Ishikawa (cell line): ENCODE measurements at regions not wholly inside any gene's neighbourhood (a gene's known extent, or its start where the extent isn't known, plus 50 kb on each side); places are given as distances from the start of the nearest gene placed in this dataset.

Experiments
- NFIC ChIP-seq: IDR thresholded peaks from 2 replicates; pipeline ENCODE4 v1.6.1; 2012
- RAD21 ChIP-seq: IDR thresholded peaks from 2 replicates; pipeline ENCODE4 v1.6.1; 2012; ENCODE audit warnings: low read depth
- TF ChIP-seq, protein P1 (sequence below): IDR thresholded peaks from 2 replicates; pipeline ENCODE4 v1.6.1; 2012

DNA sequence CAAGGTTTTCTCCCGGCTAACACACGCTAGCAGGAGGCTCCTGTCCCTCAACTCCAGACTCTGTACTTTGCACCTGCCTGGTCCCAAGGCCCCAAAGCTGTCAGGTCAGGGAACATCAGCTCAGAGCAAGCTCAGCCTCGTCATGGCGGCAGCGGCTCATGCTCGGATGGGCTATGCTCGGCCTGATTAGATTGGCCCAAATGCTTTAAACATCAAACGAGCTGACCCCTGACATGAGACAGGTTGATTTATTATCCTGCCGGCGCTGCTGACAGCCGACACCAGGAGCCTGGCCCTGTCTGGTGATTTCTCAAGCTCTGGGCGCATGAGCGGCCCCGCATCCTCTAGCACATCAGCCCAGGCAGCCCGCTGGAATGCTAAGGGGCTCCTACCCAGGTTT, 436.4 kb downstream of the EIPR1 start:
- no peak for TF ChIP-seq RAD21
- TF ChIP-seq NFIC: no peak
- TF ChIP-seq, protein P1, sequence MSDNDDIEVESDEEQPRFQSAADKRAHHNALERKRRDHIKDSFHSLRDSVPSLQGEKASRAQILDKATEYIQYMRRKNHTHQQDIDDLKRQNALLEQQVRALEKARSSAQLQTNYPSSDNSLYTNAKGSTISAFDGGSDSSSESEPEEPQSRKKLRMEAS: no peak
